AG09309 (cell line): ENCODE measurements at regions not wholly inside any gene's neighbourhood (a gene's known extent, or its start where the extent isn't known, plus 50 kb on each side); places are given as distances from the start of the nearest gene placed in this dataset.

Experiments
- DNase-seq: peaks from one replicate; pipeline ENCODE4 v3.0.0-alpha.2; 2010; ENCODE audit warnings: low read depth
- H3K4me3 ChIP-seq: 2 replicates; pipeline ENCODE4 v1.5.1; 2011; ENCODE audit warnings: mild to moderate bottlenecking, low read depth, low read length, moderate library complexity; ENCODE audit not compliant: control insufficient read depth
- CTCF ChIP-seq: IDR thresholded peaks from 2 replicates; pipeline ENCODE4 v1.5.1; 2011; ENCODE audit warnings: mild to moderate bottlenecking, low read depth, low read length, inconsistent platforms; ENCODE audit not compliant: insufficient read depth, control insufficient read depth; ENCODE audit errors: missing control alignments

GRCh38 chr9:28888806-28889205 is 1315.5 kb upstream of the C9orf72 start:
- DNase-seq: no peak
- TF ChIP-seq CTCF: no peak
- no peak overlapping the region for H3K4me3 ChIP-seq

GRCh38 chr9:28892538-28892937 is 1319.3 kb upstream of the C9orf72 start:
- no peak overlapping the region for H3K4me3 ChIP-seq
- TF ChIP-seq CTCF: no peak
- DNase-seq: no peak

GRCh38 chr9:28899267-28899666 is 1326.0 kb upstream of the C9orf72 start:
- no peak for DNase-seq
- H3K4me3 ChIP-seq: no peak overlapping the region
- no peak for TF ChIP-seq CTCF

GRCh38 chr9:28899926-28900325 is 1326.6 kb upstream of the C9orf72 start:
- TF ChIP-seq CTCF: no peak
- DNase-seq: no peak

GRCh38 chr9:28900406-28900805 is 1327.1 kb upstream of the C9orf72 start:
- DNase-seq: no peak
- no peak for TF ChIP-seq CTCF

More at GRCh38 chr9:28899926-28900325, 1326.6 kb upstream of the C9orf72 start:
- H3K4me3 ChIP-seq: no peak overlapping the region

GRCh38 chr9:28909526-28909925 is 1336.2 kb upstream of the C9orf72 start:
- TF ChIP-seq CTCF: no peak
- DNase-seq: no peak
- no peak overlapping the region for H3K4me3 ChIP-seq

More at GRCh38 chr9:28900406-28900805, 1327.1 kb upstream of the C9orf72 start:
- no peak overlapping the region for H3K4me3 ChIP-seq

GRCh38 chr9:28912621-28913020 is 1339.3 kb upstream of the C9orf72 start:
- TF ChIP-seq CTCF: no peak
- H3K4me3 ChIP-seq: no peak overlapping the region
- DNase-seq: no peak
